Esophagus muscularis mucosa (tissue), 4 donors: ENCODE measurements at regions not wholly inside any gene's neighbourhood (a gene's known extent, or its start where the extent isn't known, plus 50 kb on each side); places are given as distances from the start of the nearest gene placed in this dataset.

Experiments
- DNase-seq: peaks from one replicate; pipeline ENCODE4 v3.0.0-alpha.2; 2017; ENCODE audit errors: extremely low spot score
- H3K27ac ChIP-seq, 4 donors: fragments of 200-600 bp; sonication (generic); replicated peaks in 1 of 4; 1 replicate in 3 of 4; 2 replicates in 1 of 4; pipeline ENCODE4 v1.5.1; 2016 to 2019; ENCODE audit warnings: mild to moderate bottlenecking in 1 of 4
- H3K27me3 ChIP-seq, 4 donors: fragments of 200-600 bp; sonication (generic); one replicate each; pipeline versions ENCODE4 v1.5.1 to v1.6.0; 2016 to 2019
- H3K36me3 ChIP-seq, 4 donors: fragments of 200-600 bp; sonication (generic); one replicate each; pipeline ENCODE4 v1.5.1; 2016 to 2019
- H3K4me1 ChIP-seq, 4 donors: fragments of 200-600 bp; sonication (generic); one replicate each; pipeline ENCODE4 v1.5.1; 2016 to 2019
- H3K4me3 ChIP-seq, 4 donors: fragments of 200-600 bp; sonication (generic); 1 replicate in 2 of 4; 2 replicates in 2 of 4; pipeline ENCODE4 v1.5.1; 2016 to 2019; ENCODE audit warnings: mild to moderate bottlenecking in 4 of 4, moderate library complexity in 1 of 4
- H3K9me3 ChIP-seq, 4 donors: fragments of 200-600 bp; sonication (generic); 1 replicate in 3 of 4; 2 replicates in 1 of 4; pipeline ENCODE4 v1.5.1; 2016 to 2019
- EP300 ChIP-seq: sonication (generic); formaldehyde crosslinking; IDR thresholded peaks from one replicate; pipeline ENCODE4 v1.6.1; 2017; ENCODE audit warnings: antibody characterized with exemption
- POLR2A ChIP-seq: fragments of 450-650 bp; IDR thresholded peaks from one replicate; pipeline ENCODE4 v1.6.1; 2017; ENCODE audit warnings: antibody characterized with exemption, moderate library complexity, mild to moderate bottlenecking, low read depth
- POLR2AphosphoS5 ChIP-seq, 2 donors: sonication (generic); formaldehyde crosslinking; IDR thresholded peaks; one replicate each; pipeline ENCODE4 v1.6.1; 2017; ENCODE audit warnings: antibody characterized with exemption in 2 of 2
- WGBS: methylation state at CpG from one replicate; pipeline ENCODE4 v1.1.5; 2018; 5-methylcytosine and 5-hydroxymethylcytosine counted together
- intact Hi-C: fragments of 100-400 bp; cut with DNase I; formaldehyde crosslinking; loops from one replicate; pipeline ENCODE4 v1.15.1; 2023
- TF ChIP-seq, protein P1 (sequence below), 3 experiments: fragments of 200-600 bp in 2 of 3; fragments of 450-650 bp in 1 of 3; sonication (generic) in 2 of 3; IDR thresholded peaks; one replicate each; pipeline ENCODE4 v1.5.1; 2017 to 2019; ENCODE audit warnings: antibody characterized with exemption in 3 of 3, mild to moderate bottlenecking in 2 of 3, moderate library complexity in 1 of 3

DNA sequence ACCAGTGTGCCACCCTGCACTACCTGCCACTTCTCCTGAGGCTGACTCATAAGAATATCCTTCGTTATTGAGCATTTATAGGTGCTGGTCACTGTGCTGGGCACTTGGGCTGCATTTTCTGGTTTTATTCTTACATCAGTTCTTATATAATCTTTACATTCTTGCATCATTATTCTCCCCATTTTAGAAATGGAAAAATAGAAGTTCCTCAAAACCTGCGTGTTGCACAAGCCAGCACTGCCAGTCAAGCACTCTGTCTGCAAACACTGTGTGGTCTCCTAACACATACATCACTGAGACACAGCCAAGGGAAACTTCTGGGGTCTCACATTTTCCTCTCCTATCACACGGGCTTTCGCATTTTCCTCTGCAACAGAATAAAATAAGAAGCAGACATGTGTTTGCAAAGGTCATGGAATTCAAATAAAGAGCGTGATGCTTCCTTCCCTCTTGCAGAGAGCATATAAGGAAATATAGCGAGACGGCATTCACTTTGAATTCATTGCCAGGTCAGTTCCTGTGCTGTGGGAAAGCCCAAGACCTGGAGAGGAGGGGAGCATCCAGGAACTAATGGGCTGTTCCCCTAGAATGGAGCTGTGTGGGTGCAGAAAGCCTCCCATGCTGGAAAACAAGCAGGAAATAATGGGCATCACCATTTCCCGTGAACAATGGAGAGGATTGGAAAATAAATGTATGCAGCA is 73.9 kb upstream of the SEZ6L start:
- 62% methylated on average over 8 of the region's 8 CpGs for WGBS
- intact Hi-C loops: no loop called here

DNA sequence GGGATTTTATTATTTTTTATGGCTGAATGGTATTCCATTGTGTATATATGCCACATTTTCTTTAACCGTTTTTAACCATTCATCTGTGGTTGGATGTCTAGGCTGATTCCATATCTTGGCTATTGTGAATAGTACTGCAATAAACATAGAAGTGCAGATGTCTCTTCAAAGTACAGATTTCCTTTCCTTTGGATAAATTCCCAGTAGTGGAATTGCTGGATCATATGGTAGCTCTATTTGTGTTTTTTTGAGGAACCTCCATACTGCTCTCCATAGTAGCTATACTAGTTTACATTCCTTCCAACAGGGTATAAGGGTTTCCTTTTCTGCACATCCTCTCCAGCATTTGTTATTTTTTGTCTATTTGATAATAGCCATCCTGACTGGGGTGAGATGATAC is 71.9 kb upstream of the SEZ6L start:
- no peak for TF ChIP-seq POLR2A
- TF ChIP-seq, protein P1, sequence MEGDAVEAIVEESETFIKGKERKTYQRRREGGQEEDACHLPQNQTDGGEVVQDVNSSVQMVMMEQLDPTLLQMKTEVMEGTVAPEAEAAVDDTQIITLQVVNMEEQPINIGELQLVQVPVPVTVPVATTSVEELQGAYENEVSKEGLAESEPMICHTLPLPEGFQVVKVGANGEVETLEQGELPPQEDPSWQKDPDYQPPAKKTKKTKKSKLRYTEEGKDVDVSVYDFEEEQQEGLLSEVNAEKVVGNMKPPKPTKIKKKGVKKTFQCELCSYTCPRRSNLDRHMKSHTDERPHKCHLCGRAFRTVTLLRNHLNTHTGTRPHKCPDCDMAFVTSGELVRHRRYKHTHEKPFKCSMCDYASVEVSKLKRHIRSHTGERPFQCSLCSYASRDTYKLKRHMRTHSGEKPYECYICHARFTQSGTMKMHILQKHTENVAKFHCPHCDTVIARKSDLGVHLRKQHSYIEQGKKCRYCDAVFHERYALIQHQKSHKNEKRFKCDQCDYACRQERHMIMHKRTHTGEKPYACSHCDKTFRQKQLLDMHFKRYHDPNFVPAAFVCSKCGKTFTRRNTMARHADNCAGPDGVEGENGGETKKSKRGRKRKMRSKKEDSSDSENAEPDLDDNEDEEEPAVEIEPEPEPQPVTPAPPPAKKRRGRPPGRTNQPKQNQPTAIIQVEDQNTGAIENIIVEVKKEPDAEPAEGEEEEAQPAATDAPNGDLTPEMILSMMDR (IDR thresholded peaks at IDR 0.05): no peak
- TF ChIP-seq POLR2AphosphoS5 (IDR thresholded peaks at IDR 0.05): no peak
- TF ChIP-seq EP300: no peak
- no peak for DNase-seq
- intact Hi-C loops: no loop called here

More for the DNA sequence above, 73.9 kb upstream of the SEZ6L start:
- H3K4me1 ChIP-seq: no peaks in the 10 kb centered on the region
- no peaks in the 10 kb centered on the region for H3K9me3 ChIP-seq
- no peak for DNase-seq
- H3K27ac ChIP-seq: no peak overlapping the region
- H3K4me3 ChIP-seq: no peak overlapping the region
- no peaks in the 10 kb centered on the region for H3K36me3 ChIP-seq
- no peak for TF ChIP-seq POLR2AphosphoS5 (IDR thresholded peaks at IDR 0.05)
- TF ChIP-seq POLR2A: no peak
- TF ChIP-seq, protein P1 (IDR thresholded peaks at IDR 0.05): no peak
- TF ChIP-seq EP300: no peak
- H3K27me3 ChIP-seq: peaks cover 0 to 45% (median 0%) of the 10 kb centered on the region in 4 donors

DNA sequence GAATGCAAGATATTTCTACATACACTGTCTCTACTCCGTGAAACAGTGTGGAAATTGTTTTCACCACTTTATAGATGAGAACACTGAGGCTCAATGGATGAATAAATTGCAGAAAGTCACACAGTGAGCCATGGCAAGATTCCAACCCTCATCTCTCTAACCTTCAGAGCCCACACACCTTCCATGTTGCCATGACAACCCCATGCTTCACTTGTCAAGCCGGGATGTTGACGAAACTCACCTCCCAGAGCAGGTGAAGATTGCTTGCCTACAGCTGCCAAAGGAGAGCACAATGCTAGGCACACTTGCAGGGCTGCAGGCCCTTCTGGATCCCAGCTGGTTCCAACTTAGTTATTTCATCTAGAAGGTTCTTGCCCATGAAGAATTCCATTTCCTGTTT is 71.4 kb upstream of the SEZ6L start:
- Histone ChIP-seq H3K4me3 (no peak overlapping the region), H3K27ac (no peak overlapping the region), H3K4me1 (no peaks in the 10 kb centered on the region), H3K9me3 (no peaks in the 10 kb centered on the region), H3K27me3 (peaks cover 0 to 62% (median 0%) of the 10 kb centered on the region in 4 donors), H3K36me3 (no peaks in the 10 kb centered on the region)
- intact Hi-C loops: no loop called here
- TF ChIP-seq, protein P1 (IDR thresholded peaks at IDR 0.05): no peak
- TF ChIP-seq POLR2A: no peak
- WGBS: 88% methylated on average over 3 of the region's 3 CpGs
- DNase-seq: no peak

More for the DNA sequence above, 71.9 kb upstream of the SEZ6L start:
- no peak overlapping the region for H3K27ac ChIP-seq
- H3K4me3 ChIP-seq: no peak overlapping the region
- WGBS: 88% methylated on average over 1 of the region's 1 CpG
- no peaks in the 10 kb centered on the region for H3K9me3 ChIP-seq
- H3K27me3 ChIP-seq: peaks cover 0 to 62% (median 0%) of the 10 kb centered on the region in 4 donors
- H3K4me1 ChIP-seq: no peaks in the 10 kb centered on the region
- no peaks in the 10 kb centered on the region for H3K36me3 ChIP-seq

DNA sequence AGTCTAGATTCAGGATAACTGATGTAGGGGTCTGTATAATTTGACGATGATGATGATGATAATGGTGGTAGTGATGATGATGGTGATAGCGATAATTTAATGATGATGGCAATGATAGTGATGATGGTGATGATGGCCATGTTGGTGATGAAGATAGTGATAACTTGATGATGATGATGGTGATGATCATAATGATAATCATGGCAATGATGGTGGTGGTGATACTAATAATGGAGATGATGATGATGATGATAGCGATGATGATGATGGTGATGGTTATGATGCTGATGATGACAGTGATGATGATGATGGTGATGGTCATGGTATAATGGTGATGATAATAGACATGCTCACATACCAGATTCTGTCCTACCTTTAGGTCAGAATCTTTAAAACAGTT is 66.2 kb upstream of the SEZ6L start:
- WGBS: 86% methylated on average over 3 of the region's 3 CpGs
- Histone ChIP-seq H3K4me3 (no peak overlapping the region), H3K27ac (no peak overlapping the region), H3K27me3 (peaks cover 0 to 40% (median 0%) of the 10 kb centered on the region in 4 donors), H3K9me3 (no peaks in the 10 kb centered on the region), H3K36me3 (no peaks in the 10 kb centered on the region), H3K4me1 (no peaks in the 10 kb centered on the region)
- TF ChIP-seq POLR2AphosphoS5 (IDR thresholded peaks at IDR 0.05) (no peak), POLR2A (no peak), EP300 (no peak)
- TF ChIP-seq, protein P1 (IDR thresholded peaks at IDR 0.05): no peak
- intact Hi-C loops: no loop called here
- no peak for DNase-seq

DNA sequence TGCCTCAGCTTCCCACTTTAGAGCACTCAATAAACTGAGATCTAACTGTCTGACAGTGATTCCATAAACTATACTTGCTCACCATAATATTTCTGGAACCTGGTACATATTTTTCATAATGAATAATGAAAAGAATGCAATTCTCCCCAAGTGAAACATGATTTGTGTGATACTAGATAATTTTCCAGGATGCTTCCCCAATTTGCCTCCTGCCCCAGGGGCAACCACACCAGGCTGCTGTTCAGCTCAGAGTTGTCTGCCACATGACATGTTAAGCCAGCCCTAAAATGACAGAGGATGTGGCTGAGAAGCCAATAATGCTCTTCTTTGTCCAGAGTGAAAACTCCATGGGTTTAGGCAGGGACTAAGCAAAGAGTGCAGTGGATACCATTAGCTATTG is 62.9 kb upstream of the SEZ6L start:
- H3K4me1 ChIP-seq: no peaks in the 10 kb centered on the region
- no peak overlapping the region for H3K27ac ChIP-seq
- no peak for TF ChIP-seq POLR2A
- TF ChIP-seq, protein P1 (IDR thresholded peaks at IDR 0.05): no peak
- no peak for DNase-seq
- intact Hi-C loops: no loop called here
- peaks cover 0 to 41% (median 0%) of the 10 kb centered on the region in 4 donors for H3K27me3 ChIP-seq
- H3K4me3 ChIP-seq: no peak overlapping the region
- peaks cover 0 to 14% (median 10%) of the 10 kb centered on the region in 4 donors for H3K9me3 ChIP-seq
- no peaks in the 10 kb centered on the region for H3K36me3 ChIP-seq
